HepG2 (cell line): ENCODE measurements at regions not wholly inside any gene's neighbourhood (a gene's known extent, or its start where the extent isn't known, plus 50 kb on each side); places are given as distances from the start of the nearest gene placed in this dataset.

Experiments used
- E2F1 ChIP-seq: sonication (generic); formaldehyde crosslinking; IDR thresholded peaks from 2 replicates; pipeline ENCODE4 v1.5.0; 2020; ENCODE audit warnings: missing genetic modification reagents
- EZH2 ChIP-seq: conservative IDR thresholded peaks from 2 replicates; pipeline ENCODE4 v1.6.1; 2012; ENCODE audit warnings: mild to moderate bottlenecking, low read depth, low read length, moderate library complexity

- TF ChIP-seq EZH2: no peak
- TF ChIP-seq E2F1 (CRISPR knock-in tag): no peak
These were observed 68.3 kb upstream of the SETMAR start for GRCh38 chr3:4234889-4235288.
